SU-DHL-6 (cell line): ENCODE measurements at regions not wholly inside any gene's neighbourhood (a gene's known extent, or its start where the extent isn't known, plus 50 kb on each side); places are given as distances from the start of the nearest gene placed in this dataset.

Experiments used
- H2AFZ ChIP-seq: fragments of 200-600 bp; sonication (generic); 2 replicates; pipeline ENCODE4 v1.6.1; 2014; ENCODE audit warnings: low read depth, mild to moderate bottlenecking, moderate library complexity, mixed read lengths, antibody characterized with exemption, low read length; ENCODE audit not compliant: severe bottlenecking
- H3F3A ChIP-seq: fragments of 200-600 bp; shearing (Covaris generic); 2 replicates; pipeline ENCODE4 v1.6.0; 2016; ENCODE audit warnings: antibody characterized with exemption, mild to moderate bottlenecking; ENCODE audit not compliant: insufficient read depth
- H3K27ac ChIP-seq: fragments of 200-600 bp; sonication (generic); 2 replicates; pipeline ENCODE4 v1.5.1; 2016; ENCODE audit warnings: low read depth, mild to moderate bottlenecking, low read length, moderate library complexity, mixed read lengths
- H3K27me3 ChIP-seq: fragments of 200-600 bp; sonication (generic), shearing (Covaris generic); 2 replicates; pipeline ENCODE4 v1.6.0; 2014; ENCODE audit warnings: mild to moderate bottlenecking, low read length
- H3K36me3 ChIP-seq: fragments of 200-600 bp; sonication (generic); 2 replicates; pipeline ENCODE4 v1.6.1; 2014; ENCODE audit warnings: mild to moderate bottlenecking, low read length, mixed read lengths
- H3K4me2 ChIP-seq: fragments of 300-600, 200-600 bp; shearing (Covaris generic), sonication (generic); 2 replicates; pipeline ENCODE4 v1.6.0; 2014; ENCODE audit warnings: low read length, low read depth, mild to moderate bottlenecking; ENCODE audit not compliant: poor library complexity, severe bottlenecking
- H3K4me3 ChIP-seq: fragments of 200-600 bp; sonication (generic); 2 replicates; pipeline ENCODE4 v1.5.1; 2014; ENCODE audit warnings: antibody characterized with exemption, low read length, mild to moderate bottlenecking, mixed read lengths; ENCODE audit not compliant: insufficient read depth, poor library complexity, severe bottlenecking
- H3K79me2 ChIP-seq: fragments of 200-600 bp; sonication (generic); 2 replicates; pipeline ENCODE4 v1.6.1; 2014; ENCODE audit warnings: mild to moderate bottlenecking, low read length, moderate library complexity; ENCODE audit not compliant: insufficient read depth
- H3K9ac ChIP-seq: fragments of 200-600 bp; sonication (generic); 2 replicates; pipeline ENCODE4 v1.7.0; 2014; ENCODE audit warnings: mild to moderate bottlenecking, low read length
- H3K9me2 ChIP-seq: fragments of 200-600 bp; sonication (generic); replicated peaks from 2 replicates; pipeline ENCODE4 v1.6.1; 2014; ENCODE audit warnings: low read length; ENCODE audit not compliant: insufficient read depth
- H3K9me3 ChIP-seq: fragments of 200-600 bp; sonication (generic); 2 replicates; pipeline ENCODE4 v1.6.1; 2014; ENCODE audit warnings: low read length, mixed read lengths; ENCODE audit not compliant: insufficient read depth
- H4K20me1 ChIP-seq: fragments of 200-600 bp; sonication (generic); 2 replicates; pipeline ENCODE4 v1.6.1; 2014; ENCODE audit warnings: low read depth, mild to moderate bottlenecking, antibody characterized with exemption, low read length, moderate library complexity, mixed read lengths
- EZH2phosphoT487 ChIP-seq: fragments of 200-600 bp; sonication (generic), shearing (Covaris generic); conservative IDR thresholded peaks from 2 replicates; pipeline ENCODE4 v1.6.1; 2018; ENCODE audit warnings: mild to moderate bottlenecking, antibody characterized with exemption, low read length, moderate library complexity, mixed read lengths
- TF ChIP-seq, protein P1 (sequence below): fragments of 200-600 bp; sonication (generic); IDR thresholded peaks from one replicate; pipeline ENCODE4 v1.5.1; 2017; ENCODE audit warnings: antibody characterized with exemption, mild to moderate bottlenecking, low read length, moderate library complexity; ENCODE audit not compliant: insufficient read depth, poor library complexity, severe bottlenecking

DNA sequence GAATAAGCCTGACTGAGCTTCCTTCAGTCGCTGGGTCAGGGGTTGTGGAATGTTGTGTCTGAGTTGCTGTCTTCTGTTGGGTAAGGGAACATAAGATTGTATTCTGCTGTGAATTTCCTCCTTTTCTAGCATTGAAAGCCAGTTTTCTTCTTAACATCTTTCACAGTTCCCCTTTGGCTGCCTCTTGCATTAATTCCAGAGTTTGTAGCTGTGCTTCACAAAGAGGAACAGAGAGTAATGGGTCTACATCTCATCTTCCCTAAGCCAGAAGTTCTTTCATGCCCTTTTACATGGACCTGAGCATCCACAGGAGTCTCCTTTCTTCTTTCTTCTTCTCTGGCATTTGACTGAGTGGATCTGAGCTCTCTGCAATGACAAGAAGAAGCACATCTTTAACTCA, 686.8 kb downstream of the KCTD16 start:
- Histone ChIP-seq H4K20me1 (no peaks in the 10 kb centered on the region), H3K36me3 (no peaks in the 10 kb centered on the region), H2AFZ (no peak overlapping the region), H3K9ac (no peak overlapping the region), H3K4me2 (no peak overlapping the region), H3K79me2 (no peaks in the 10 kb centered on the region), H3K9me2 (no peaks in the 10 kb centered on the region), H3K4me3 (no peak overlapping the region), H3K9me3 (no peaks in the 10 kb centered on the region), H3K27me3 (no peaks in the 10 kb centered on the region), H3F3A (no peaks in the 10 kb centered on the region), H3K27ac (no peak overlapping the region)
- TF ChIP-seq, protein P1, sequence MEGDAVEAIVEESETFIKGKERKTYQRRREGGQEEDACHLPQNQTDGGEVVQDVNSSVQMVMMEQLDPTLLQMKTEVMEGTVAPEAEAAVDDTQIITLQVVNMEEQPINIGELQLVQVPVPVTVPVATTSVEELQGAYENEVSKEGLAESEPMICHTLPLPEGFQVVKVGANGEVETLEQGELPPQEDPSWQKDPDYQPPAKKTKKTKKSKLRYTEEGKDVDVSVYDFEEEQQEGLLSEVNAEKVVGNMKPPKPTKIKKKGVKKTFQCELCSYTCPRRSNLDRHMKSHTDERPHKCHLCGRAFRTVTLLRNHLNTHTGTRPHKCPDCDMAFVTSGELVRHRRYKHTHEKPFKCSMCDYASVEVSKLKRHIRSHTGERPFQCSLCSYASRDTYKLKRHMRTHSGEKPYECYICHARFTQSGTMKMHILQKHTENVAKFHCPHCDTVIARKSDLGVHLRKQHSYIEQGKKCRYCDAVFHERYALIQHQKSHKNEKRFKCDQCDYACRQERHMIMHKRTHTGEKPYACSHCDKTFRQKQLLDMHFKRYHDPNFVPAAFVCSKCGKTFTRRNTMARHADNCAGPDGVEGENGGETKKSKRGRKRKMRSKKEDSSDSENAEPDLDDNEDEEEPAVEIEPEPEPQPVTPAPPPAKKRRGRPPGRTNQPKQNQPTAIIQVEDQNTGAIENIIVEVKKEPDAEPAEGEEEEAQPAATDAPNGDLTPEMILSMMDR: no peak
- TF ChIP-seq EZH2phosphoT487: no peak

DNA sequence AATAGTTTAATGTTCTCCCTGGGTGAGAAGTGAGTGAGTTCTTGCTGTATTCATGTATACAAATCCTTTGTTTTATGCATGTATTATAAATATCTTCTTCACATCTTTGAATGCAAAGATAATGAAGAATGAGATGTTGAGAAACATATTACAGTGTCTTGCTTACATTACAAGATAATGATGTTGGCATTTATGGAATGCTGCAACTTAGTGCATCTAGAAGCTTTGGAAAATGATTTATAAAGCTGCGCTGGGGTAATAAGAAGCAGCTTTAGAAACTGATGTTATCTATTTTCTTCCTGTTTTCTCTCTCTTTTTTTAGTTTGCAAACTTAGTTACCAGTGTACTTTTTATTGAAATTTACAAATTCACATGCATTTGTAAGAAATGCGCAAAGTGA, 673.4 kb downstream of the KCTD16 start:
- H3K36me3 ChIP-seq: no peaks in the 10 kb centered on the region
- no peak overlapping the region for H3K4me2 ChIP-seq
- TF ChIP-seq, protein P1: no peak
- TF ChIP-seq EZH2phosphoT487: no peak

GRCh38 chr5:144832416-144832815, 661.7 kb downstream of the KCTD16 start:
- TF ChIP-seq EZH2phosphoT487: no peak
- TF ChIP-seq, protein P1: no peak
- H3K9me2 ChIP-seq: no peaks in the 10 kb centered on the region
- no peak overlapping the region for H3K4me3 ChIP-seq
- no peaks in the 10 kb centered on the region for H4K20me1 ChIP-seq
- H3K9me3 ChIP-seq: no peaks in the 10 kb centered on the region
- H2AFZ ChIP-seq: no peak overlapping the region
- no peak overlapping the region for H3K9ac ChIP-seq
- no peak overlapping the region for H3K4me2 ChIP-seq
- no peaks in the 10 kb centered on the region for H3F3A ChIP-seq
- H3K79me2 ChIP-seq: no peaks in the 10 kb centered on the region
- no peaks in the 10 kb centered on the region for H3K27me3 ChIP-seq
- no peaks in the 10 kb centered on the region for H3K36me3 ChIP-seq
- no peak overlapping the region for H3K27ac ChIP-seq

More for the DNA sequence above, 673.4 kb downstream of the KCTD16 start:
- no peak overlapping the region for H3K4me3 ChIP-seq
- H3K9ac ChIP-seq: no peak overlapping the region
- H3F3A ChIP-seq: no peaks in the 10 kb centered on the region
- no peaks in the 10 kb centered on the region for H3K27me3 ChIP-seq
- no peaks in the 10 kb centered on the region for H4K20me1 ChIP-seq
- no peaks in the 10 kb centered on the region for H3K9me3 ChIP-seq
- no peaks in the 10 kb centered on the region for H3K79me2 ChIP-seq
- no peak overlapping the region for H2AFZ ChIP-seq
- H3K27ac ChIP-seq: no peak overlapping the region
- no peaks in the 10 kb centered on the region for H3K9me2 ChIP-seq
